MV-4-11 (cell line): ENCODE measurements at regions not wholly inside any gene's neighbourhood (a gene's known extent, or its start where the extent isn't known, plus 50 kb on each side); places are given as distances from the start of the nearest gene placed in this dataset.

Experiments
- DNase-seq: peaks from one replicate; lab custom pipeline; 2025; lab: John Stamatoyannopoulos, UW

- DNase-seq: no peak
Measured at GRCh38 chr22:22744412-22745224, 100.2 kb downstream of the GGTLC2 start.

DNA sequence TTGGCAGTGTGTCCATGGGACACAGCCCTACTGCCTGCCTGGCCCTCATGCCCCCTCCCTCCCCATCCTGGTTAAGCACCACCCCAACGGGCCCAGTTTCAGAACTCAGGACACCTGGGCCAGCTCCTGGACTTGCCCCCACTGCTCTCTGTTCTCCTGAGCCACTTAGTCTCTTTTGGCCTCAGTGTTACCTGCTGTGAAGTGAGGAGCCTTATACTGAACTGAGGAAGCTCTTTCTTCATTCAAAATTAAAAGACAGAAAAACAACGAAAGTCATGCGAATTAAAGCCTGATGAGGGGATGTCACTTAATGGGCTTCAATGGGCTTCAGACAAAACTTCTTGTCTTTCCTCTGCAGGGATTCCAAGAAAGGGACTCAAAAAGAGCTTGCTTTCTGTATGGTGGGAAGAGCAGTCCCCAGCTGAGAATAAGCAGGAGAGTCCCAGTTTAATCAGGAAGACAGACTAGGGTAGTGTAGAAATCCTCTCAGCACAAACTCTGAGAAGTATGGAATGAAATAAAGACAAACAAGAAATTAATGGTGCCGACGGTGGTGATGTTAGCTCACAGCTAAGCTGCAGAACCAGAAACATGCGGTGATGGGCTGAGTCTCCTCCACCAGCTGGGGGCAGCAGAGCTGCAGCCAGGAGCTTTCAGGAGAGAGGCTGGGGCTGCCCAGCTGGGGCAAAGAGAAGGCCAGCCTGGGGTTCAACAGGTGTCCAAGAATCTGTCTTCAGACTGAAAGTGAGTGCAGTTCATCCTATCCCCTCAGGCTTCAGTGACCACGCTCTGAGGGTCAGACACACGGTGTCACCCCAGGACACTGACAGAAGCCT, 101.0 kb downstream of the GGTLC2 start:
- DNase-seq: peak; percentile 48

DNA sequence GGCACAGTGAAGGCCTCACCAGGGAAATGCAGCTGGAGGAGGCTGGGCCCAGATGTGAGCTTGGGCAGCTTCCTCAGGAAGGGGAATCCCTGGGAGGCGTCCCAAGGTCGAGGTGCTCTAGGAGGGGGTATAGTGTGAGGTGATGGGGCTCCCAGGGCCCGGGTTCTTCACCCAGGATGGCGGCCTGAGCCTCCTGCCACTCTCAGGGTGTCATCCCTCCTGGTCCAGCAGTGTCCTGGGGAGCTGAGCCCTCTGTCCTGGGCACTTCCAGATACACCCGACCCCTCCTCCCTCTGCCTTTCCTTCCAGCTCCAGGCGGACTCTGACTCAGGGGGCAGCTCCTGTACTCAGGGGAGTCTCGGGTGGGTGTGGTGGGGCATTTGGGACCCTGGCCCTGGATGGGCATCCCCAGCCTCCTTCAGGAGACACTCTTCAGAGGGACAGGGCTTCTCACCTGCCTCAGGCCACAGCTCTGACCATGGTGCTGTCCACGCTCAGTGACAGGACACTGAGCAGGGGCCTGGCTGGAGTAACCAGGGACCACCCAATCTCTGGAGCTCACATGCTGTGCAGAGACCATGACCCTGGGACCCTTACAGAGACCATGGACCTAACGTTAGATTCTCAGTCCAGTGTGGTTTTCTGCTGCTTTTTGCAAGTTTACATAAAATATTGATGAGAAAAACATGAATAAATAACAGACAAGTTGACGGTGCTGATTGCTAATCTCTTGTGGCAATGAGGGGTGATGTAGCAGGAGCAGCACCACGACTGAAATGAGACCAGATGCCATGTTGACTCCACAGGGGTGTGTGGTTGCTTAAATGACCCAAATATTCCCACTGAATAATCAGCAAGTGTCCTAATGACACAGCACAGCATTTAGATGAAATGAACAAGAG, 101.9 kb downstream of the GGTLC2 start:
- DNase-seq: no peak

- DNase-seq: no peak
Measured at GRCh38 chr22:22746963-22747933, 102.8 kb downstream of the GGTLC2 start.

DNA sequence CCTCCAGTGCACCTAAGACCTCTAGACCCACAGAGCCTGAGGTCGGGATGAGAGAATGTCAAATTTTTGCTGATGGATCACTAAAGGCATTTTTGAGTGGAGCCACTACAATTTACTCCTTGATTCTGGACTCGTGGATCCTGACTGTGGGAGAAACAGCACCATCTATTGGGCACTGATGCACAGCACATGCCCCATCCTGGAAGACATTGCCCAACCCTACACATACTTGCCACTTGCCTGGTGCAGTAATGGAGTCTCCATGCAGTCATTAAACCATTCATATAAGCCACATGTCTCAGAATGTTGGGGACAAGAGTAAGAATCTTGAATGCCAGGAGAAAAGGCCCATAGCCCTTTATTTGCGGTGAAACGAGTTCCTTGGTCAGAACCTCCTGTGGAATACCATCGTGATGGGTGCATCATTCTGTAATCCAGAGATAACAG, 103.9 kb downstream of the GGTLC2 start:
- DNase-seq: peak; percentile 66

- no peak for DNase-seq
Measured at GRCh38 chr22:22748756-22749155, 104.3 kb downstream of the GGTLC2 start.

DNA sequence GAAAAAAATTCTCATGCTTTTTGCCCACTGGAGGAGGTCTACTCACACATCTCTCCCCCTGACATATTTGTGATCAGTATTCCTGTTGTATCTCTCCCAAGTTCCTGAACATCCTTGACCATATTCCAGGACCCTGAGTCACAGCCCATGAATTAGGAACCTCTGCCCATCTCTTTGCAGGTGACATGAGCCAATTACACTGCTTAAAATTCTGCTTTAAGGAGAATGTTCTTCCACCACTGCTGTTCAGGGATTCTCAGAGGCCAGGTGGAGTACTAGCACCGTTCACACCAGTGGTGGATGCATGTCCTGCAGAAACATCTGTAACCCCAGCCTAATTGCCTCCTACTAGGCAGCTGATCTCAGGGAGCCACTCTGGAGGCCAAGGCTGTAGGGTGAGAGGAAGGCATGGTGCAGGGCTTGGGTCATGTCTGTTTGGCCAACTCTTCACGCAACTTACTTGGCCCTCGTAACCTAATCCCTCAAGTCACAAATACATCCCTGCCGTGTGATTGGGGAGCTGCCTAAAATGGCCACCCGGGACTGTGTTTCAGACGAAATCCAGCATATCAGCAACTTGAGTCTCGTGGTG, 104.8 kb downstream of the GGTLC2 start:
- DNase-seq: no peak

DNA sequence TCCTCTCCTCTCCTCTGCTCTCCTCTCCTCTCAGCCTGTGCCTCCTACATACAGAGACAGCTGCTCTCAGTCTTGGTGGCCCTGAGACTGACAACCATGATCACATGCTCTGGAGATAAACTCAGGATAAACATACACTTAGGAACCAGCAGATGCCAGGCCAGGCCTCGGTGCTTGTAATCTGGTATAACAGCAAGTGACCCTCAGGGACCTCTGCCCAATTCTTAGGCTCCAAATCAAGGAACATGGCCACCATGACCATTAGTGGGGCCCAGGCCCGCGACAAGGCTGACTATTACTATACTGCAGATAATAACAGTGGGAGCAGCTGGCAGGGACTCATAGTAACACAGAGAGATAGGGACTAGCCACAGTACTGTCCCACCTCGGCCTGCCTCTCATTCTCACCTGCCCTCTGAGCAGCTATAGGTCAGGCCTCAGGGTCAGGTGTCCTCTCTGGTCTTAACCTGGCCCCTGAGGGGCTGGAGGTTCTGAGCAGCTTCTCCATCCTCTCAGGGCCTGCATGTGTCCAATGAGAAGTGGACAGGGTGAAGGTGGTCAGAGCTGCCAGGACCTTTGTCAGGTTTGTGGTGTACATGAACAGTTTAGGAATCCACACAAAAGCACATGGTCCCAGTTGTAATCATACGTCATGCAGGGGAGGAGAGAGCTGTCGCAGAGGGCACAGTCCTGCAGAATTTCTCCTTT, 106.1 kb downstream of the GGTLC2 start:
- DNase-seq: no peak

DNA sequence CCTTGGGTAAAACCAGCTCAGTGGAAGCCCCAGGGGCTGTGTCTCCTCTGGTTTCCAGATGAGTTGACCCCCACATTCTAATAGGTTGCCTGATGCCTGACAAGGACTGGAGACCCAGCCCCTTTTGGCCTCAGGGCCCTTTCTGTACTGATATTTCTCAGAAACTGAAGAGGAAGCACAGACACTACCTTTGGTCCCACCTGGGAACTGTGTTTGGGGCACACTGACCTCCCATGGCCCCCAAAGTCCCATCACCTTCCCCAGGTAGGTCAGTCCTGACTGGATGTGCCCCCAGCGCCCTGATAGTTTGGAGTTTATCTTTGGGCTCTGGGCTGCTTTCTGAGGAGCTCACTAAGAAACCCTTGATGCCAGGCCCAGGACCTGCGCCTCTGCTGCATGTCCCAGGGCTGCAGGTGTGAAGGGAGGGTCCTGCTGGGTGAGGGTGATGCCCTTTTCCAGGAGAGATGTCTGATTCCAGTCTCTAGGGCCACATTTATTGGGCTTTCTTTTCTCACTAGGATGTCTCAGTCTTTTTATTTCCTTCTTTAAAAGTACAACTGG, 106.7 kb downstream of the GGTLC2 start:
- no peak for DNase-seq

GRCh38 chr22:22752199-22752555, 107.8 kb downstream of the GGTLC2 start:
- DNase-seq: no peak

GRCh38 chr22:22752556-22753477, 108.4 kb downstream of the GGTLC2 start:
- peak; percentile 78 for DNase-seq

DNA sequence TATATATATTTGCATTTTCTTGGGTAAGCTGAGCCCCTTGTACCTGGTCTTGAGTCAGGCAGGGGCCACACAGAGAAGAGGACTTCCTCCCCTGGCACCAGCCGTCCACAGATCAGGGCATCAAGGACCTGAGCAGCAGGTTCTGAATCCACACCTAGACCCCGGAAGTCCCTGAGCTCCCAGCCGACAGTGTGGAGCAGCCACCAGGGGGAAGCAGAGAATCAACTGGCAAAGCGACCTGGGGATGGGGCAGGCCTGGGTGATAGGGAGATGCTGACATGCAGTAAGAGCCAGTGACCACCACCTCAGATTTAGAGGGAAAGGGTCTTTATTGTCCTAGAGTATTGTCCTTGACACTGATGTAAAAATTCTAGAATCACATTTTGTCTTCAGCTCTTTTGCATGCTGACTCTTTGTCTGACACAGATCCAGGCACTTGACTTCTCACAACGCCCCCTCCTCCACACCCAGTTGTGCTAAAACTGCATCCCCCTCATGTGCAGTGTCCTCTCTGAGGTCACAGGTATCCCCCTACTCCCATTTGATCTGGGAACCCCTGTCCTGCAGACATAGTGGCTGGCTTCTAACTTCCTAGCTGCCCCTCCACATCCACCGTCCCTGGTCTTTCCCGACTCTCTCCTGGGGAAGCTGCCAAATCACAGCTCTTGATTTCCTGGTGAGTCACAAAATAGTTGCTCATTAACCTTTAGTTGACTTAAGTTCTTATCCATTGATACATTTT, 109.3 kb downstream of the GGTLC2 start:
- DNase-seq: peak; percentile 64

- no peak for DNase-seq
Measured at GRCh38 chr22:22754268-22754657, 109.8 kb downstream of the GGTLC2 start.

GRCh38 chr22:22754961-22755777, 110.8 kb downstream of the GGTLC2 start:
- no peak for DNase-seq

DNA sequence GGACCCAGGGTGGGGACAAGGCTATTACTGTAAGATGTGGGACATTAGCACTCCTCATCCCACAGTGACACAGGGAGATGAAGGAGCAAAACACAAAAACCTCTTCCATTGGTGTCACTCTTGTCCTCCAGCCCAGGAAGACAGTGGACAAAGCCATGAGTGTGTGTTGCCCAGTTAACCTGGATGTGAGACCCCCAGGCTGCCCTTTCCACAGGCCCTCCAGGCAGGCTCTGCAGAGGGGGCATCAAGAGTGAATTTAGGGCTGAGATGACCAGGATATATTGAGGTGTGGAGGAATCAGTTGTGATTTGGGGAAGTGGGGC, 111.3 kb downstream of the GGTLC2 start:
- DNase-seq: no peak

DNA sequence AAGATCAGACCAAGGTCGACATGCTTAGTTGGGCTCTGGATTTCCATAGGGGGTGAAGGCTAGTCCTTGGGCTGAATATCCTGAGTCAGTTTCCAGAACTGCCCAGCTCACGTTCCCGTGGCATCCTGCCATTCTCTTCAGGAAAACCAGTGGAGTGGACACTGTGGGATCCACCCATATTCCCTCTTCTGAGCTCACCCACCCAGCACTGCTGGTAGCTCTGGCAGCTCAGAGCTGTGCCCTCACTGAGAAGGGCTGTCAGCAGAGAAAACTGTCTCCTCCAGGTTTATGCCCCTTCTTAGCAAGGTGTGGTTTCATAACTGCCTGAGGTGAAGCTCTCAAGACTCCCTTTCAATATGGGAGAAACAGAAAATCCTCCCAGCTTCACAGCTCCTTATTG, 111.7 kb downstream of the GGTLC2 start:
- DNase-seq: no peak
